ENCODE measurements at regions not wholly inside any gene's neighbourhood (a gene's known extent, or its start where the extent isn't known, plus 50 kb on each side); places are given as distances from the start of the nearest gene placed in this dataset.

DNA sequence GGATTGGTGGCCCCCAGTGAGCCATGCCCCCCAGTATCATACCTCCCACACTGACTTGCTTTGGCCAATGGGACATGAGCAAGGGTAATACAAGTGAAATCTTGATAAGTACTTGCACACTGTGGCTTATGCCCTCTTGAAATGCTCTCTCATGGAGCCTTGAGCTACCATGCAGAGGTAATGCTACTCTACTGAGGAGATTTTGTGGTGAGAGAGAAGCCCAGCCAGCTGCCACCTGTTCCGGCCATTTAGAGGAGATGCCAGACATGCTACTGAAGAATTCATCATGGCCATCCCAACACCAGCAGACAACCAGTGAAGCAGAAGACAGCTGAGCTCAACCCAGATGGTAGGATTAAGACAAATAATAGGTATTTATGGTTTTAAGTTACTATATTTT is 299.5 kb downstream of the MEF2C start:
- TF ChIP-seq, protein P1, sequence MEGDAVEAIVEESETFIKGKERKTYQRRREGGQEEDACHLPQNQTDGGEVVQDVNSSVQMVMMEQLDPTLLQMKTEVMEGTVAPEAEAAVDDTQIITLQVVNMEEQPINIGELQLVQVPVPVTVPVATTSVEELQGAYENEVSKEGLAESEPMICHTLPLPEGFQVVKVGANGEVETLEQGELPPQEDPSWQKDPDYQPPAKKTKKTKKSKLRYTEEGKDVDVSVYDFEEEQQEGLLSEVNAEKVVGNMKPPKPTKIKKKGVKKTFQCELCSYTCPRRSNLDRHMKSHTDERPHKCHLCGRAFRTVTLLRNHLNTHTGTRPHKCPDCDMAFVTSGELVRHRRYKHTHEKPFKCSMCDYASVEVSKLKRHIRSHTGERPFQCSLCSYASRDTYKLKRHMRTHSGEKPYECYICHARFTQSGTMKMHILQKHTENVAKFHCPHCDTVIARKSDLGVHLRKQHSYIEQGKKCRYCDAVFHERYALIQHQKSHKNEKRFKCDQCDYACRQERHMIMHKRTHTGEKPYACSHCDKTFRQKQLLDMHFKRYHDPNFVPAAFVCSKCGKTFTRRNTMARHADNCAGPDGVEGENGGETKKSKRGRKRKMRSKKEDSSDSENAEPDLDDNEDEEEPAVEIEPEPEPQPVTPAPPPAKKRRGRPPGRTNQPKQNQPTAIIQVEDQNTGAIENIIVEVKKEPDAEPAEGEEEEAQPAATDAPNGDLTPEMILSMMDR (conservative IDR thresholded peaks at IDR 0.05; ENCODE audit: low read length): no peak
- no peak for TF ChIP-seq EZH2phosphoT487 (IDR thresholded peaks at IDR 0.05; ENCODE audit: borderline replicate concordance, low read depth, low read length)
